ENCODE measurements at regions not wholly inside any gene's neighbourhood (a gene's known extent, or its start where the extent isn't known, plus 50 kb on each side); places are given as distances from the start of the nearest gene placed in this dataset.

GRCh38 chr13:54599413-54599812, 1570.8 kb downstream of the OLFM4 start:
- no peak for TF ChIP-seq CTCF (IDR thresholded peaks at IDR 0.05)
- TF ChIP-seq POLR2A (IDR thresholded peaks at IDR 0.05), result no peak
